Naive thymus-derived CD8-positive, alpha-beta T cell (primary cell): ENCODE measurements at regions not wholly inside any gene's neighbourhood (a gene's known extent, or its start where the extent isn't known, plus 50 kb on each side); places are given as distances from the start of the nearest gene placed in this dataset.
"Not testable (repeated sequence)": the region's sequence is repeated elsewhere in the genome, so short reads cannot be mapped to it uniquely, and the experiment has no call there.

ENCODE experiments used
- ATAC-seq, 2 donors: fragments of 150-1000 bp; cut with Tn5 transposase in 1 of 2; sonication (Bioruptor Pico), chemical (Tn5 transposase) in 1 of 2; 1 replicate in 1 of 2; 2 replicates in 1 of 2; pipeline ENCODE4 v1.10.0; 2021; ENCODE audit warnings: mild to moderate bottlenecking in 2 of 2, moderate library complexity in 2 of 2
- POLR2A ChIA-PET: fragments of 350-600 bp; sonication (Branson Sonifier 250); formaldehyde crosslinking; loops from one replicate; lab custom pipeline; 2021; ENCODE audit warnings: antibody characterized with exemption; lab: Charles Lee
- DNase-seq, 10 donors: peaks; one replicate each; pipeline versions ENCODE4 v3.0.0 to v3.0.0-alpha.2; 2020 to 2022
- H3K27ac Mint-ChIP-seq, 10 donors: one replicate each; pipeline ENCODE4 v1.8.0; 2020 to 2022; ENCODE audit warnings: mild to moderate bottlenecking in 10 of 10, mixed read lengths in 10 of 10, moderate library complexity in 4 of 10, inconsistent platforms in 1 of 10
- H3K27me3 Mint-ChIP-seq, 5 donors: one replicate each; pipeline ENCODE4 v1.8.0; 2021 to 2022; ENCODE audit warnings: mixed read lengths in 5 of 5
- H3K36me3 Mint-ChIP-seq, 3 donors: one replicate each; pipeline ENCODE4 v1.8.0; 2020 to 2022; ENCODE audit warnings: mixed read lengths in 3 of 3, mild to moderate bottlenecking in 2 of 3, inconsistent platforms in 1 of 3
- H3K4me1 Mint-ChIP-seq, 4 donors: one replicate each; pipeline ENCODE4 v1.8.0; 2021 to 2022; ENCODE audit warnings: mixed read lengths in 4 of 4
- H3K4me3 Mint-ChIP-seq, 10 donors: one replicate each; pipeline ENCODE4 v1.8.0; 2020 to 2022; ENCODE audit warnings: mild to moderate bottlenecking in 10 of 10, mixed read lengths in 10 of 10, moderate library complexity in 6 of 10, inconsistent platforms in 1 of 10
- H3K9me3 Mint-ChIP-seq, 9 donors: one replicate each; pipeline ENCODE4 v1.8.0; 2020 to 2022; ENCODE audit warnings: mixed read lengths in 9 of 9, mild to moderate bottlenecking in 3 of 9, inconsistent platforms in 1 of 9, moderate library complexity in 1 of 9

DNA sequence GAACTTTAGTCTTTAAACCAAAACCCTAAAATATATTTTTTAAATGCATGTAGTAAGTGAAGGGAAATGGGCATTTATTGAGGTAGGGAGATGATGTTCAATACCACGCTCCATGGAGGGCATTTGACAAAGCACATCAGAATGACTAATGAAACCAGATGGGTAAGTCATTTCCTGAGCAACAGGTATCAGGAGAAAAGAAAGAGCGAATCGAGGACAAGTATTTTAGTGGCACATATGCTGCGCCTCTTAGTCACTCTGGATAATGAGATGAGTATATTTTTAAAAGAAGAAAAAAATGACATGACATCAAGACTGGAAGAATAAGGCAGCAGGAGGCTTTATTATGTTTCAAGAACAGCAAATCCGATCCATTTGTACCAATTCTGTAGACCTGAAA, 129.0 kb upstream of the ARHGEF3 start:
- Mint-ChIP-seq H3K27ac (peak overlapping the region in 4 of 10 donors; percentile 9 to 77 (median 30)), H3K4me3 (no peak overlapping the region), H3K4me1 (peaks cover 34 to 56% (median 49%) of the 10 kb centered on the region in 4 donors), H3K9me3 (peaks cover 0 to 24% (median 7%) of the 10 kb centered on the region in 9 donors), H3K36me3 (peaks cover 2 to 9% (median 9%) of the 10 kb centered on the region in 3 donors), H3K27me3 (no peaks in the 10 kb centered on the region)
- ATAC-seq (no peak), DNase-seq (no peak)
- POLR2A ChIA-PET = no interaction called here

DNA sequence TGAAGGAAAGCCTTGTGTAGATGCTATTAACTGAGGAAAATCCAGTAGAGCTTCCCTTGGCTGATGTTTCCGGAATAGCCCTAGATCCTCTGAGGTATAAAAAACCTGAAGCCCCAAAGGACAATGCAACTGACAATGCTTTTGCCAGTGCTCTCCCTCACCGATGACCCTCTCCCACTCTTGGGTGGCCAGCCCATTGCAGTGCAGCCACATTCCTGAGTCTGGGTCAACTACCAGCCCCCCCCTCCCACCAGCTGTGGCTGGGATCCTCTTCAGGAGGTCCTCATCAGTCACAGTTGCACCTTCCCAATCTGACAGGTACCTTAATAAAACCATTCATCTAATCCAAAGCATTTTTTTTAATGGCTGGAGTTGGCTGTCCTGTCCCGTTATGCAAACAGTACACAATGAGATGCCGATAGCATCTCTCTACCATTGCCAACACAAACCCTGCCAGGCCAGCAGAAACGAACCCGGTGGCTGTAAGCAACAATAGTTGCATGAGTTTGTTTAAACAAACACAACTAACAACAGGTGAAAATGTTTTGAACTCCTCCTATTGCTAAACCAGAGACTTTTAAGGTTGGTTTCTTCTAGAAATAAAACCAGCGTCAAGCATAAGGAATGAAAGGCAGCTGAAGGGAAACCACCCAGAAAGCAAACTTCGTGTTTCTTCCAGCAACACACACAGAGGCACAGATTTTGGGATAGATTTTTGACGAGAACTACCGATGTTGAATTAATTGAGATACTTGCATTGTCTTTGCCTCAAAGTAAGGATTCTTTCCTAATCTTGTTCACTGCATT, 128.3 kb upstream of the ARHGEF3 start:
- Mint-ChIP-seq H3K27ac (peak overlapping the region in 8 of 10 donors; percentile 7 to 77 (median 52)), H3K36me3 (peaks cover 2 to 9% (median 9%) of the 10 kb centered on the region in 3 donors), H3K27me3 (no peaks in the 10 kb centered on the region), H3K4me1 (peaks cover 33 to 57% (median 51%) of the 10 kb centered on the region in 4 donors), H3K4me3 (no peak overlapping the region), H3K9me3 (peaks cover 0 to 17% (median 7%) of the 10 kb centered on the region in 9 donors)
- POLR2A ChIA-PET = no interaction called here
- no peak for DNase-seq
- no peak for ATAC-seq

DNA sequence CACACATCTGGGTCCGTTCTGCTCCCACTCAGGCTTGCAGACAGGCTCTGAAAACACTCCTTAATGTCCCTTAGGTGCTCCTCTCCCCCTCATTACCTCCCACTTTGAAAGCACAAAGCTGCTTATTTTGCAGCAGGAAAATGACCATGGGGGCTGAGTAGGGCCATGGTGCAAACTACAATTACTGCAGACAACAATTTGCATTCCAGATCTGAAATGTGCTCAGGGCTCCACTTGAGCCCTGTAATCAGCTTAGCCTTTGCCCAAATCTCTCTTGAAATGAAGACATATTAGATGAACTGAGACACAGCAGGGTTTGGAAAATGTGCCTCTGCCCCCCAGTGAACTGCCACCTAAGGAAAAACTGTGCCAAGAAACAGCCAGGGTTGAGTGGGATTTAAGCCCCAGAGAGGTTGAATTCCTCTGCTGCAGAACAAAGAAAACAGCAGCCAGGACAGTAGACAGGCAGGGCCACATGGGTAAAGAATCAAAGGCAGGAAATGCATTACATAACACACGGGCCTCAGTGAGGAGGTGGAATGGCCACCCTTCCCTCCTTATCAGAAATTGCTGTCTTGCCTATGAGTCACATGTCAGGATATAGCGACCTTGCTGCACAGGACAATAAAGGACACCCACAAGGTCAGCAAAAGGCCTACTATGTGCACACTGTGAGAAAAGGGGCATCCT, 126.8 kb upstream of the ARHGEF3 start:
- POLR2A ChIA-PET = interaction anchor here (0.7 to 4.6 kb wide), 5 partner anchors 12 to 246 kb away, joined by 3 to 51 read pairs (median 4); partner anchors contain the start of genes ARHGEF3 and TASOR
- ATAC-seq (peak; percentile 67 to 70), DNase-seq (peak in 7 of 10 donors; percentile 4 to 61 (median 29))
- Mint-ChIP-seq H3K9me3 (peaks cover 0 to 9% (median 3%) of the 10 kb centered on the region in 9 donors), H3K27me3 (no peaks in the 10 kb centered on the region), H3K36me3 (peaks cover 2 to 5% (median 4%) of the 10 kb centered on the region in 3 donors), H3K4me3 (peak overlapping the region in 9 of 10 donors; percentile 18 to 79 (median 55)), H3K4me1 (peaks cover 41 to 71% (median 65%) of the 10 kb centered on the region in 4 donors), H3K27ac (peak overlapping the region; percentile 74 to 96 (median 94))

DNA sequence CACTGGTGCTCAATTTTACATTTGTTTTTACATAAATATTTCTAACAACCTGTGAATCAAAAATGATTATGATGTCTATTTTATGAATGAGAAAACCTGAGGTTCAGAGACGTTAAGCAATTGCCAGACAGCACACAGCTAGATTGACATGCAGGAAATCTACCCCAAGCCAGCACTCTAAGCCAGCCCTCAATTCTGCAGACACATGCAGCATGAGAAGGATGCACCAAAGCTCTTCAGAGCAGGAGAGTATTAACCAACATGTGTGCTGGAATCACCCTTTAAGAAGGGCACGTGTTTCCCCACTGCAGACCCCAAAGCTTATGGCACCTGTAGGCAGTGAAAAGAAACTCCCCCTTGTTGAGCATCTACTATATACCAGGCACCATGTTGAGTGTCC, 126.1 kb upstream of the ARHGEF3 start:
- Mint-ChIP-seq H3K27ac (peak overlapping the region; percentile 74 to 96 (median 94)), H3K9me3 (peaks cover 0 to 3% (median 0%) of the 10 kb centered on the region in 9 donors), H3K27me3 (no peaks in the 10 kb centered on the region), H3K4me1 (peaks cover 42 to 72% (median 68%) of the 10 kb centered on the region in 4 donors), H3K4me3 (peak overlapping the region in 7 of 10 donors; percentile 7 to 67 (median 34)), H3K36me3 (peaks cover 1 to 2% (median 2%) of the 10 kb centered on the region in 3 donors)
- DNase-seq (no peak), ATAC-seq (no peak)
- POLR2A ChIA-PET = interaction anchor here (0.7 to 4.6 kb wide), 7 partner anchors 8 to 245 kb away, joined by 3 to 51 read pairs (median 4); partner anchors contain the start of genes ARHGEF3 and TASOR

DNA sequence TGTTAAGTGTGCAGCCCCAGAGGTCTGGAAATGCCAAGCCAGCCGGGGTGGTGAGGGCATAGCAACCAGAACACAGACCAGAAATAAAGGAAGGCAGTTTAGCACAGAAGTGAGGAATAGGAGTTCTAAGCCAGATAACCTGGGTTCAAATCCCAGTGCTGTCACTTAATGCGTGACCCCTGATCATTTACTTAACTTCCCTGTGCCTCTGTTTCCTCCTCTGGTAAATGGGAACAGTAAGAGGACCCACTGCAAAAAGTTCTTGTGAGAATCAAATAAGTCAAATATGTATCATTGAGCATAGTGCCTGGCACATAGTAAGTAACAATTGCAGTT, 125.2 kb upstream of the ARHGEF3 start:
- H3K27me3 Mint-ChIP-seq = no peaks in the 10 kb centered on the region
- H3K4me3 Mint-ChIP-seq = no peak overlapping the region
- peaks cover 0 to 2% (median 0%) of the 10 kb centered on the region in 3 donors for H3K36me3 Mint-ChIP-seq
- H3K4me1 Mint-ChIP-seq = peaks cover 42 to 81% (median 74%) of the 10 kb centered on the region in 4 donors
- ATAC-seq = no peak
- no peaks in the 10 kb centered on the region for H3K9me3 Mint-ChIP-seq
- DNase-seq = no peak
- H3K27ac Mint-ChIP-seq = peak overlapping the region in 9 of 10 donors; percentile 49 to 100 (median 78)
- POLR2A ChIA-PET = interaction anchor here (1.1 to 4.6 kb wide), 3 partner anchors 9 to 50 kb away, joined by 4 to 51 read pairs (median 5); no protein-coding TSS in a partner anchor

DNA sequence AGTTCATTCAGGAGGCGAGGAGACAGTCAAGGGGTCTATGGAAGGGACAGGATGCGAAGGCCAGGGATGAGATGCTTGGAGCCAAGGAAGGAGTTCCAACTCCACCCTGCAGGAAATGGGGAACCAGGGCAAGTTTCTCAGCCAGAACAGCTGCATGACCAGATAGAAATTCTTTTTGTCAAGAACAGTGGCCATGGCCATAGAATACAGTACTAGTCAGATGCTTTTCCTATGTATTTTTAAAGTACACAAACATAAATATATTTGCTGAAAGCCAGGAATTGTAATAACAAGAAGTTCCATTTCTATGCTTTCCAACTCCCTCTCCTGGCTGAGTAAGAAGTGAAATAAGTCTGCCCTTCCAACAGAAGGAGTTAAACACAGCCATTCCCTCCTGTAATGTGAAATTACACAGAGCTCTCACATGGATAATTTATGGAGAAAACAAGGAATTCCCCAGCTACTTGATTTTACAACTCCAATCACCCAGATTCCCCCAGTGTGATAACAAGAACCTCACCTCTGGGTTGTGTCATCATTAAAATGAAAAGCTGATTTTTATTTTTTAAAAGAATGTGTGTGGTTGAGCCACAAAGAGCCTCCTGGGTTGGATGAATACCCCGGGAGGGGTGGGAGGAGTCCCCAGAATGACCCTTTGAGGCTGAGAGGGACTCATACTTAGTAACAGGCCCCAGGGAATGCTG, 124.6 kb upstream of the ARHGEF3 start:
- ATAC-seq = no peak
- peak overlapping the region in 9 of 10 donors; percentile 62 to 100 (median 79) for H3K27ac Mint-ChIP-seq
- H3K36me3 Mint-ChIP-seq = peaks cover 0 to 2% (median 0%) of the 10 kb centered on the region in 3 donors
- H3K4me1 Mint-ChIP-seq = peaks cover 45 to 86% (median 79%) of the 10 kb centered on the region in 4 donors
- H3K9me3 Mint-ChIP-seq = no peaks in the 10 kb centered on the region
- H3K4me3 Mint-ChIP-seq = peak overlapping the region in 1 of 10 donors; percentile 43
- DNase-seq = no peak
- H3K27me3 Mint-ChIP-seq = no peaks in the 10 kb centered on the region
- POLR2A ChIA-PET = interaction anchor here (1.4 to 4.6 kb wide), 4 partner anchors 10 to 126 kb away, joined by 4 to 51 read pairs (median 14); partner anchors contain the start of gene ARHGEF3

DNA sequence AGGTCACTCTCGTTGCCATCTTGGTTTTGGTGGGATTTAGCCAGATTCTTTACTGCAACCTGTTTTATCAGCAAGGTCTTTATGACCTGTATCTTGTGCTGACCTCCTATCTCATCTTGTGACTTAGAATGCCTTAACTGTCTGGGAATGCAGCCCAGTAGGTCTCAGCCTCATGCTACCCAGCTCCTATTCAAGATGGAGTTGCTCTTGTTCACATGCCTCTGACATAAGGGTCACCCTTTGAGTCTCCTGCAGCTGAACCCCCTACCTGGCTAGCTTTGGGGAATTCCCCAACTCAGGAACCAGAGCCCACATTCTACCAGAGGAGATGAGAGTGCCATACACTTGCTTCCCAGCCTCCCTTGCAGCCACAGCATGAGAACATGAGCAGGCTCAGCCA, 123.0 kb upstream of the ARHGEF3 start:
- not testable (repeated sequence) for H3K36me3 Mint-ChIP-seq, H3K9me3 Mint-ChIP-seq, H3K27me3 Mint-ChIP-seq, DNase-seq, ATAC-seq
- H3K4me1 Mint-ChIP-seq = peaks cover 40 to 80% (median 75%) of the 10 kb centered on the region in 4 donors
- peak overlapping the region in 8 of 10 donors; percentile 5 to 84 (median 67) for H3K4me3 Mint-ChIP-seq
- peak overlapping the region; percentile 90 to 100 (median 98) for H3K27ac Mint-ChIP-seq
- POLR2A ChIA-PET = interaction anchor here (0.6 to 4.6 kb wide), 4 partner anchors 8 to 217 kb away, joined by 3 to 51 read pairs (median 14); partner anchors contain the start of gene ARHGEF3

DNA sequence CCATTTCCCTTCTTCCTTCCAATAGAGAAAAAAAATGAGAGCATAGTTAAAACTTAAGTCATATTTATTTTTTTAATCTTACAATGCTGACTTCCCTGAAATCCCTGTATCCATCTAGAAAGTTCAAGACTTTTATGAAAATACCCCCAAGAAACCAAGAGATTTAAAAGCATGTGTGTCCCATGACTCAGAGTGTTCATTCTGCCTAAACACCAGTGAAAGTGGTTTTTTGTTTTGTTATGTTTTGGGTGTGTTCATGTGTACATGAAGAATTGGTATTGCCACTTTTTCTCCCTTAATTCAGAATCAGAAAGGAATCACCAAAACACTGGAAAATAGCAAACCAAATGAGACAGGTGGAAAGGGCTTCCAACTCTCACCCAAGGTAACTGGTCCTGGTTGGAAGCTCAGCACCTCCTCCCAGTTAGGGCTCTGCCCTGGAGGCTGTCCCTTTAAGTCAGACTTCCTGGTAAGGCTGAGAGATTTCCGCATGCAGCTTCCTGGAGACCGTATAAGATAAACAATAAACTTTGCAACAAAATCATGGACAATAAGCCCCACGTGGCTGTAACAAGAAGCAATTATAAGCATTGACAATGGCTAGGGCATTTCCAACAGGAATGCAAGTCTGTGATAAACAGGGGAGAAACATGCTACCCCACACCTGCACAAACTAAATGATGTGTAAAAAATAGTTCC, 121.9 kb upstream of the ARHGEF3 start:
- H3K9me3 Mint-ChIP-seq = no peaks in the 10 kb centered on the region
- peak overlapping the region; percentile 53 to 84 (median 70) for H3K4me3 Mint-ChIP-seq
- H3K27ac Mint-ChIP-seq = peak overlapping the region; percentile 90 to 100 (median 98)
- no peaks in the 10 kb centered on the region for H3K36me3 Mint-ChIP-seq
- H3K4me1 Mint-ChIP-seq = peaks cover 38 to 83% (median 75%) of the 10 kb centered on the region in 4 donors
- POLR2A ChIA-PET = interaction anchor here (0.6 to 3.4 kb wide), 8 partner anchors 8 to 240 kb away, joined by 3 to 23 read pairs (median 3); partner anchors contain the start of genes ARHGEF3 and TASOR
- peak; percentile 77 to 89 for ATAC-seq
- H3K27me3 Mint-ChIP-seq = no peaks in the 10 kb centered on the region
- peak; percentile 16 to 83 (median 59) for DNase-seq

DNA sequence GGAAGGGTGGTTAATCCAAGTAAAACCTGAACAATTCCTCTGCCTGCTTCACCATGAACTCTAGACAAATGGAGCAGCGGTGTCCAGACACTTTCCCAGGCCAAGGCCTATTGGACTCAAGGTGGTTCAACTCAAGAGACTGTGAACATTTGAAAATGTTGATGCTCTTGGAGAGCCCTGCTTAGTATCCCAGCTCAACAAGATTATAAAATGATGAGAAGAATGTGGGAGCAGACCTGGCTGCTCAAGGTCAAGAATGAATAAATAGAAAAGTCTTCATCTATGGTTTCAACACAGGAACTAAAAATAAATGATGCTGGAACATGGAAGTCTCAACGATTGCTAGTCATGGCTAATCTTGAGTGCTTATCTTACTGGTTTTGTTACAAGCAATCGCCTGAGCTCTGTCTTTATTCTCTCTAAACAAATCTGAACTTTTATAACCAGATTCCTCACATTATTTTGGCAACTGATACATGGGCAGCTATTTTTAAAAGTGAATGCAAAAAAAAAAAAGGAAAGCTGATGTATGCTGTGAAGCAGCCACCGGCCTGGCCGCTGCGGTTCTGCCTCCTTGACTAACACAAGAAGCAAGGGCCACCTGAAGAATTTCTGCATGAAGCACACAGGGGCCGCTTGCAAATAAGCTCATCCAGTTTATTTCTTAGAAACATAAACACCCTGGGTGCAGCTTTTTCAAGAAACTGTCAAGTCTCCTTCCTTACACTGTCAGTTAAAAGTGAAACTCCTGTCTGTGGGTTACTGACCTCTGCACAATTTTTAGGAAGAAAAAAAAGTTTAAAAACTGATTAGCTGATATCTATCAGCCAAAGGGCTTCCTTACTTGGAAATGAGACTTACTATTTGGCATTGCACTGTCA, 120.1 kb upstream of the ARHGEF3 start:
- no peaks in the 10 kb centered on the region for H3K9me3 Mint-ChIP-seq
- DNase-seq (peak in 1 of 10 donors; percentile 23), ATAC-seq (no peak)
- POLR2A ChIA-PET = interaction anchor here (1.0 to 1.4 kb wide), 7 partner anchors 25 to 227 kb away, joined by 3 to 7 read pairs (median 4); no protein-coding TSS in a partner anchor
- peak overlapping the region; percentile 74 to 90 (median 86) for H3K4me3 Mint-ChIP-seq
- peaks cover 40 to 86% (median 78%) of the 10 kb centered on the region in 4 donors for H3K4me1 Mint-ChIP-seq
- no peaks in the 10 kb centered on the region for H3K27me3 Mint-ChIP-seq
- peak overlapping the region; percentile 82 to 100 (median 94) for H3K27ac Mint-ChIP-seq
- H3K36me3 Mint-ChIP-seq = no peaks in the 10 kb centered on the region

DNA sequence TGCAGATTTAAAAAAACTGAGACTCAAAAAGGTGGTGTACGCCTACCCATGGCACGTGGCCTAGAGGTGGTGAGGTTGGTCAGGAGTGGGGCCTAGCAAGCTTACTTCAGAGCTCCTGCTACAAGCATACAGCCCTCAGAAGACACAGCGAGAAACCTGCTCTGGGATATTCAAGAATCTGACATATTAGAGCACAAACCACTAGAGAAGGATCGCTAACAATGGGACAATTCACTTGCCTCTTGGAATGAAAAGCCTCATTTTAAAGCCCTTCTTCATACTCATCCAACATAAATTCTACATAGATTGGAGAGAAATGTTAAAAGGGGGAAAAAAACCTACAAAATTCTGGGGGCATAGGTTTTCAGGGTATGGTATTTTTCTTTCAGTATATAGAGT, 118.0 kb upstream of the ARHGEF3 start:
- Mint-ChIP-seq H3K36me3 (no peaks in the 10 kb centered on the region), H3K4me1 (peaks cover 39 to 87% (median 77%) of the 10 kb centered on the region in 4 donors), H3K27me3 (no peaks in the 10 kb centered on the region), H3K9me3 (no peaks in the 10 kb centered on the region), H3K27ac (peak overlapping the region in 8 of 10 donors; percentile 29 to 95 (median 62)), H3K4me3 (peak overlapping the region in 1 of 10 donors; percentile 20)
- ATAC-seq = no peak
- no peak for DNase-seq
- POLR2A ChIA-PET = no interaction called here
